SK-N-SH treated with all-trans-retinoic acid at 6 μM for 48 hours (cell line): ENCODE measurements at regions not wholly inside any gene's neighbourhood (a gene's known extent, or its start where the extent isn't known, plus 50 kb on each side); places are given as distances from the start of the nearest gene placed in this dataset.

Source experiments
- ARNTL ChIP-seq: fragments of 450-650 bp; formaldehyde crosslinking; IDR thresholded peaks from 2 replicates; pipeline ENCODE4 v1.5.0; 2020; ENCODE audit warnings: low read depth, mild to moderate bottlenecking, moderate library complexity, borderline replicate concordance
- CSRNP3 ChIP-seq: fragments of 250-450 bp; sonication (Bioruptor Pico); IDR thresholded peaks from 2 replicates; pipeline ENCODE4 v1.5.1; 2021; ENCODE audit warnings: mild to moderate bottlenecking, moderate library complexity
- ESRRG ChIP-seq: fragments of 250-450 bp; sonication (Bioruptor Pico); IDR thresholded peaks from 2 replicates; pipeline ENCODE4 v1.6.1; 2021; ENCODE audit warnings: mild to moderate bottlenecking
- POU6F1 ChIP-seq: fragments of 250-450 bp; sonication (Bioruptor Pico); IDR thresholded peaks from 2 replicates; pipeline ENCODE4 v1.8.0; 2021; ENCODE audit warnings: low read depth, mild to moderate bottlenecking, moderate library complexity, borderline replicate concordance
- RARB ChIP-seq: fragments of 250-450 bp; sonication (Bioruptor Pico); IDR thresholded peaks from 2 replicates; pipeline ENCODE4 v1.8.0; 2021; ENCODE audit warnings: mild to moderate bottlenecking, moderate library complexity
- ZC3H10 ChIP-seq: fragments of 250-450 bp; sonication (Bioruptor Pico); IDR thresholded peaks from 2 replicates; pipeline ENCODE4 v1.5.1; 2021; ENCODE audit warnings: mild to moderate bottlenecking, moderate library complexity
- ZFP3 ChIP-seq: fragments of 250-450 bp; sonication (Bioruptor Pico); IDR thresholded peaks from 2 replicates; pipeline ENCODE4 v1.5.0; 2020; ENCODE audit warnings: mild to moderate bottlenecking, moderate library complexity
- ZFP30 ChIP-seq: fragments of 450-650 bp; formaldehyde crosslinking; IDR thresholded peaks from 2 replicates; pipeline ENCODE4 v1.5.0; 2022; ENCODE audit warnings: mild to moderate bottlenecking, moderate library complexity
- ZNF565 ChIP-seq: fragments of 450-650 bp; formaldehyde crosslinking; conservative IDR thresholded peaks from 2 replicates; pipeline ENCODE4 v1.5.0; 2020; ENCODE audit warnings: low read depth, mild to moderate bottlenecking, moderate library complexity

- TF ChIP-seq ZNF565 (CRISPR knock-in tag) (no peak), ESRRG (CRISPR knock-in tag) (no peak), POU6F1 (CRISPR knock-in tag) (no peak), ZC3H10 (CRISPR knock-in tag) (no peak), ZFP30 (CRISPR knock-in tag) (no peak), CSRNP3 (CRISPR knock-in tag) (no peak), RARB (no peak), ZFP3 (no peak), ARNTL (CRISPR knock-in tag) (no peak)
Observed at GRCh38 chr5:86095092-86095491, 522.6 kb upstream of the COX7C start.
